Activated CD4-positive, alpha-beta T cell treated with anti-CD3 and anti-CD28 coated beads, Interleukin-2, Interleukin-4, amounts not matched to agents 100 ng/mL and 50 ng/mL, durations not matched to agents 16 hours and 8 hours (primary cell): ENCODE measurements at regions not wholly inside any gene's neighbourhood (a gene's known extent, or its start where the extent isn't known, plus 50 kb on each side); places are given as distances from the start of the nearest gene placed in this dataset.

Experiments
- DNase-seq: peaks from one replicate; pipeline ENCODE4 v3.0.0-alpha.2; 2020; ENCODE audit warnings: low spot score

- no peak for DNase-seq
Measured at GRCh38 chr1:229209816-229210215, 61.1 kb upstream of the RAB4A start.

- DNase-seq = no peak
Measured at GRCh38 chr1:229210844-229211243, 60.1 kb upstream of the RAB4A start.

- DNase-seq = no peak
Measured at GRCh38 chr1:229213797-229214196, 57.1 kb upstream of the RAB4A start.

- no peak for DNase-seq
Measured at GRCh38 chr1:229217716-229218115, 53.2 kb upstream of the RAB4A start.

GRCh38 chr1:229218612-229219025 is 52.3 kb upstream of the RAB4A start:
- no peak for DNase-seq

- DNase-seq = no peak
Measured at GRCh38 chr1:229220163-229220846, 50.6 kb upstream of the RAB4A start.

GRCh38 chr1:229221106-229222019 is 49.5 kb upstream of the RAB4A start:
- no peak for DNase-seq
